ENCODE measurements at regions not wholly inside any gene's neighbourhood (a gene's known extent, or its start where the extent isn't known, plus 50 kb on each side); places are given as distances from the start of the nearest gene placed in this dataset.

- H3K36me3 ChIP-seq (ENCODE audit: low read depth), result no peaks in the 10 kb centered on the region
- H3K4me1 ChIP-seq (ENCODE audit: insufficient read depth, poor library complexity, severe bottlenecking), result no peaks in the 10 kb centered on the region
- H3K9me3 ChIP-seq (ENCODE audit: severe bottlenecking), result no peaks in the 10 kb centered on the region
- H3K4me3 ChIP-seq (ENCODE audit: severe bottlenecking), result no peak overlapping the region
- no peaks in the 10 kb centered on the region for H3K27me3 ChIP-seq (ENCODE audit: insufficient read depth, poor library complexity, severe bottlenecking)
- DNase-seq (ENCODE audit: low spot score) (no peak), ATAC-seq (ENCODE audit: low read depth) (no peak)
- TF ChIP-seq CTCF (IDR thresholded peaks at IDR 0.05; ENCODE audit: poor library complexity, severe bottlenecking), result no peak
- no peak overlapping the region for H3K27ac ChIP-seq (ENCODE audit: poor library complexity, severe bottlenecking)
These were observed 111.1 kb upstream of the JADE1 start for GRCh38 chr4:128698386-128698785.

GRCh38 chr4:128697323-128697722 is 112.2 kb upstream of the JADE1 start:
- ATAC-seq (ENCODE audit: low read depth) (no peak), DNase-seq (ENCODE audit: low spot score) (no peak)
- no peak for TF ChIP-seq CTCF (IDR thresholded peaks at IDR 0.05; ENCODE audit: poor library complexity, severe bottlenecking)
- H3K9me3 ChIP-seq (ENCODE audit: severe bottlenecking), result no peaks in the 10 kb centered on the region
- H3K4me3 ChIP-seq (ENCODE audit: severe bottlenecking), result no peak overlapping the region
- H3K27me3 ChIP-seq (ENCODE audit: insufficient read depth, poor library complexity, severe bottlenecking), result no peaks in the 10 kb centered on the region
- H3K36me3 ChIP-seq (ENCODE audit: low read depth), result no peaks in the 10 kb centered on the region
- H3K27ac ChIP-seq (ENCODE audit: poor library complexity, severe bottlenecking), result no peak overlapping the region
- no peaks in the 10 kb centered on the region for H3K4me1 ChIP-seq (ENCODE audit: insufficient read depth, poor library complexity, severe bottlenecking)

GRCh38 chr4:128690011-128690410 is 119.5 kb upstream of the JADE1 start:
- Histone ChIP-seq H3K27me3 (ENCODE audit: insufficient read depth, poor library complexity, severe bottlenecking) (no peaks in the 10 kb centered on the region), H3K36me3 (ENCODE audit: low read depth) (no peaks in the 10 kb centered on the region), H3K27ac (ENCODE audit: poor library complexity, severe bottlenecking) (no peak overlapping the region), H3K9me3 (ENCODE audit: severe bottlenecking) (no peaks in the 10 kb centered on the region), H3K4me3 (ENCODE audit: severe bottlenecking) (no peak overlapping the region), H3K4me1 (ENCODE audit: insufficient read depth, poor library complexity, severe bottlenecking) (no peaks in the 10 kb centered on the region)
- DNase-seq (ENCODE audit: low spot score), result no peak
- no peak for ATAC-seq (ENCODE audit: low read depth)
- no peak for TF ChIP-seq CTCF (IDR thresholded peaks at IDR 0.05; ENCODE audit: poor library complexity, severe bottlenecking)

- Histone ChIP-seq H3K4me3 (ENCODE audit: severe bottlenecking) (no peak overlapping the region), H3K27me3 (ENCODE audit: insufficient read depth, poor library complexity, severe bottlenecking) (no peaks in the 10 kb centered on the region), H3K36me3 (ENCODE audit: low read depth) (no peaks in the 10 kb centered on the region), H3K27ac (ENCODE audit: poor library complexity, severe bottlenecking) (no peak overlapping the region), H3K9me3 (ENCODE audit: severe bottlenecking) (no peaks in the 10 kb centered on the region), H3K4me1 (ENCODE audit: insufficient read depth, poor library complexity, severe bottlenecking) (no peaks in the 10 kb centered on the region)
- DNase-seq (ENCODE audit: low spot score), result no peak
- TF ChIP-seq CTCF (IDR thresholded peaks at IDR 0.05; ENCODE audit: poor library complexity, severe bottlenecking), result no peak
- no peak for ATAC-seq (ENCODE audit: low read depth)
These were observed 120.6 kb upstream of the JADE1 start for GRCh38 chr4:128688846-128689437.

- H3K27ac ChIP-seq (ENCODE audit: poor library complexity, severe bottlenecking), result no peak overlapping the region
- H3K4me1 ChIP-seq (ENCODE audit: insufficient read depth, poor library complexity, severe bottlenecking), result no peaks in the 10 kb centered on the region
- DNase-seq (ENCODE audit: low spot score) (no peak), ATAC-seq (ENCODE audit: low read depth) (no peak)
- no peaks in the 10 kb centered on the region for H3K9me3 ChIP-seq (ENCODE audit: severe bottlenecking)
- no peak for TF ChIP-seq CTCF (IDR thresholded peaks at IDR 0.05; ENCODE audit: poor library complexity, severe bottlenecking)
- H3K4me3 ChIP-seq (ENCODE audit: severe bottlenecking), result no peak overlapping the region
- no peaks in the 10 kb centered on the region for H3K27me3 ChIP-seq (ENCODE audit: insufficient read depth, poor library complexity, severe bottlenecking)
- H3K36me3 ChIP-seq (ENCODE audit: low read depth), result no peaks in the 10 kb centered on the region
These were observed 121.3 kb upstream of the JADE1 start for GRCh38 chr4:128688033-128688721.
